GM19240 (cell line): ENCODE measurements at regions not wholly inside any gene's neighbourhood (a gene's known extent, or its start where the extent isn't known, plus 50 kb on each side); places are given as distances from the start of the nearest gene placed in this dataset.

ENCODE experiments used
- DNase-seq: peaks from one replicate; pipeline ENCODE4 v3.0.0; 2011; ENCODE audit warnings: low spot score; ENCODE audit not compliant: insufficient read length

DNA sequence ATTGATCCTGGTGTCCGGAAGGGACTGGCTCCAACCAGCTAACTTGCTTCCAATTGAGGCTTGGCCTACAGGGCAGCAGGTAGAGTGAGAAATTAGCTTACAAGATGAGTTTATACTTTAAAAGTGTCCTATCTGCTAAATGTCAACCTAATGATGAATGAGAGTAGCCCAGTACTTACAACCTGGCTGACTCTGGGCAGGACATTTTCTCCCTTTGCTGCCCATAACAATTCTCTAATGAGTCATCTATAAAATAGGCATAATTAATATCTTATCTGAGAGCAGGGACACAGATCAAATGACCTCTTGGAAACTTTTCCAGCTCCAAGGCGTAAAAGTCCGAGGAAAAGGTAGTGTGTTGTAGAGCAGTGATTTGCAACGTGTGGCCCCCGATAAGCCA, 398.4 kb upstream of the BOD1L1 start:
- DNase-seq: no peak

DNA sequence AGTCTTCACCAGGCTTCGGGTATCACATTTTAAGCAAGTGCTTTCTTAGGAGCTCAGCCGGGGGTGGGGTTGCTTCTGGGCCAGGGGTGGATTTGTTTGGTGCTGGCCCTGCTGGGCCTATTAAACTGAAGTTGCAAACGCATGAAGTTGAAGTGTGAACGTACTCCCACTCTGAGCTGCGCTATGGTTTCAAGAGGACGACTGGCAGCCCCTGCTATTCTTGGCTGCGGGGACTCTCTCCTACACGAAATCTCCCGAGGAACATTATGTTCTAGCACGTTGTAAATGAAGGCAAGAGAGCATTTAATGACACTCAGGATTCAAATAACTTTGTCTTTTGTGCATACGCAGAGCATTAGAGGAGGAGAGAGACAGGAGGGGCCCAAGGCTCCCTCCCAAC, 401.3 kb upstream of the BOD1L1 start:
- DNase-seq: no peak

- no peak for DNase-seq
These were observed 407.6 kb upstream of the BOD1L1 start for GRCh38 chr4:14035076-14035475.

DNA sequence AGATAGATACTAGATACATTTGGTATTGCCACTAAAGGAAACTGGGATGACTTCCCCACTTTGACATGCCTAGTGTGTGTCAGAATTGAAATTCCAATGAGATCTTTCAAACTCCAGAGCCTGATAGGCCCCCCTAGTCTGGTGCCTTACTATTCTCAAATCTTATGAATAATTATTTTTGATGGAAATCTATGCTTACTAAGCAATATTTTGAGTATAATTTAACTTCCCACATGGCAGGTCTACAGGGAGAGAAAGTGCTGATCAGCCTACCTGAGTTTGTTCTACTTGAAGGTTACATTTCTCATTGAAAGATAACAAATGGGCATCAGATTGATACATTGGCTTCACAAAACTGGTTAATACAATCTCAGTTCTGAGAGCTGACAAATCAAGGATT, 415.7 kb upstream of the BOD1L1 start:
- DNase-seq: no peak

DNA sequence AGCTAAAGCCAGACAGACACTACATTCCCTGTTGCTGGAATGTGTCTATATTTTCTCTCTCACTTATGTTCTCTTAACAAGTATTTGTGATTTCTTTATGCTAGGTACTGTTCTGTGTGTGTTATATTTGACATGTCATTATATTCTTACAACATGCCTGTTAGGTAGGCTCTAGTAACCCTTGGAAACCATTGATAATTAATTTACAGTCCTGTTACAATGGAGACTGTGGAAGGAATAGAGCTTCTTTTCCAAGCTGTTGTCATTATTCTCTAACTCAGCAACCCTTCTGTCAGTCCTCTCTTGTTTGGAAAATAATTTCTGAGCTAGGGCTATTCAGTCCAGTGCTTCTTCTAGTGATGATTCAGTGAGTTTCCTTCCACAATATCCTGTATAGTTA, 419.1 kb upstream of the BOD1L1 start:
- no peak for DNase-seq

DNA sequence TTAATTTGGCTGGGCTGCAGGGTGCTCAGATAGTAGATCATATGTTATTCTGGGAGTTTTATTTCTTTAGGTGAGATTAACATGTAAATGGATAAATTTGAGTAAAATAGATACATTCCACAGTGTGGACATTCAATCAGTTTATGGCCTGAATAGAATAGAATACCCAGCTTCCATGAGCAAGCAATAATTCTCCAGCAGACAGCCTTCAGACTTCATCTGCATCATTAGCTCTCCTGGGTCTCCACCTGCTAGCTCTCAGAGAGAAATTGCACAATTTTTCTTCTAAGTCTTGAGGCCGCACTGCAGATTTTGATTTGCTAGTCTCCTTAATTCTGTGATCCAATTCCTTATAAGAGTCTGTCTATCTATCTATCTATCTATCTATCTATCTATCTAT, 420.3 kb upstream of the BOD1L1 start:
- no peak for DNase-seq

- DNase-seq: no peak
These were observed 422.4 kb upstream of the BOD1L1 start for GRCh38 chr4:14049946-14050345.

GRCh38 chr4:14053291-14053690, 425.8 kb upstream of the BOD1L1 start:
- no peak for DNase-seq

GRCh38 chr4:14054391-14054790, 426.9 kb upstream of the BOD1L1 start:
- DNase-seq: no peak

DNA sequence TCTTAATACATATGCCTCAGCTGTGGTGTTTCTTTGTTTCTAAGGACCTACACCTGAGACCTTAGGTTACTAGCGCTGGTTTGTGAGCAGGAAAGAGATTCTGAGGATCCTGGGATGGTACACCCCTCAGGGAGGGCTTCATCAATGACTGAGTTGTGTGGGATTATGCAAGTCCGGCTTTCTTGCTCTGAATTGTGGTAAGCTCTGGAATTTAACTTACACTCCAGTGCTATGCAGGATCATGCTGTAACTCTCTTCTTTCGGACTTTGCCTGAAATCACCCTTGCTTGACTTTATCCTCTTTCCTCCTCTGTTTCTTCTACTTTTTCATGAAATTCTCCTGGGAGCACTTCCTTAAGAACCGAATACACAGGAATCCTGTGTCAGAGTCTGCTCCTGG, 431.5 kb upstream of the BOD1L1 start:
- DNase-seq: no peak

DNA sequence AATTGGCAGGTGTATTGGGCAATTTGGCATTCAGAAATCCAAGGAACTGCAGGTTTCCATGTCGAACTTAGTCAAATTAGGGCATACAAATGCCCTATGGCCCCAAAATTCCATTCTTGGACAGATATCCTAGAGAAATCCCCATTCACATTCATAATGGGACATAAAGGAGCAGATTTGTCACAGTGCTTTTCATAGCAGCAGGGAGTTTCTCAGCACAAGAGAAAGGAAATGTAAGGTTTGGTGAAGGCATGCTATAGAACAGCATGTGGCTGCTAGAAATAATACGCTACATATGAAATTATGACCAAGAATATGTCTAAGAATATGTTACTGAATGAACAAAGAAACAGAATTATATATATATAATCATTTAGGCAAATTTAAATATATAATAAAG, 437.5 kb upstream of the BOD1L1 start:
- DNase-seq: no peak

- no peak for DNase-seq
These were observed 437.9 kb upstream of the BOD1L1 start for GRCh38 chr4:14065406-14065805.

- no peak for DNase-seq
These were observed 439.5 kb upstream of the BOD1L1 start for GRCh38 chr4:14066979-14067378.

DNA sequence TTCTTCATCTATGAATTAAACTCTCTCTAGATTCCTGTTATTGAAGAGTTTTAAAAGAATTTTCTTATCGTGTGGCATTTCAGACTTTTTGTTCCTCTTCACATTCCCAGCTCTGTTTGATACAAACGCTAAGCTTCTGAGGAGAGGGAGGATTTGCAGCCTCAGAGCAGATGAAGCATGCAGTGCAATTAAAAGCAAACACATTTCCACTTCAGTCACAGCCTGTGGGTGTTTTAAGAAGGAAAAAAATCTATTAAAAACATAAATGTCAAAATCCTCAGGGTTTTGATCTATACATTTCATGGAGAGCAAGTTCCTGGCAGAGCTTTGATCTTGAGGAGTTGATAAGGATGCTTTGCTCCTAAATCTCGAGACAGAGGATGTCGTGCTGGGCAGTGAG, 442.4 kb upstream of the BOD1L1 start:
- no peak for DNase-seq

- DNase-seq: no peak
These were observed 442.9 kb upstream of the BOD1L1 start for GRCh38 chr4:14070289-14070880.

GRCh38 chr4:14072506-14072905, 445.0 kb upstream of the BOD1L1 start:
- no peak for DNase-seq

DNA sequence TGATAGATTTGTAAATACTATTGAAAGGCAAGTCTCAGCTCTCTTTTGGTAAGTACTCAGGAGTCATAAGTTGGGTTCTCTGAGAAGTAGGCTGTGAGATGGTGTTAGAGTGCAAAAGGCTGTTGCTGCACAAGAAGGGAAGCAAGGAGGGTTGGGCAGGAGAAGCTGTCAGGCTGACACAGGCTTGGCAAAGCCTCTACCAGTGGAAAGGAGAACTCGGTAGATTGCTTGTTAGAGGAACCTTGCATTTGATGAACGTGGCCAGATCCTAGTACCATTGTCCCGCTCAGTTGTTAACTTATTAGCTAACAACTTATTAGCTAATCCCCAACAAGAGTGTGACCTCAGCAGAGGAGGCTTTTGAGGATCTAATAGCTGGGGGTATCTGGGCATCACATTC, 449.3 kb upstream of the BOD1L1 start:
- no peak for DNase-seq

DNA sequence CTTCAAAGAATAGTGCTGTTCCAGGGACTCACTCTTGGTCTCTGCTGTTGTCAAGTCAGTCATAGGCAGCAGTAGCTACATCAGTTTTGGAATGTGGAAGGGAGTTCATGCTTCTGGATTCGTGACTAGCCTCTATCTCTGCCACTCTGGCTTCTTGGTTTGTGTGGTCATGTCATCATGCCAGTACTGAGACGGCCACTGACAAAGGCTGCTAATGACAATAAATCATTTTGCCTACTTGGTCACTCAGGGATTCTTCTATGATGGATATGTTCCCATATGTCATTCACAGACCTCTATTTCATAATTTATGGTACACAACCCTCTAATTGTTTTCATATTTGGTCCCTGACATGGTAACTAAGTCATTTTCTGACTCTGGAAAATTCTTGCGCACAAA, 450.8 kb upstream of the BOD1L1 start:
- DNase-seq: no peak

DNA sequence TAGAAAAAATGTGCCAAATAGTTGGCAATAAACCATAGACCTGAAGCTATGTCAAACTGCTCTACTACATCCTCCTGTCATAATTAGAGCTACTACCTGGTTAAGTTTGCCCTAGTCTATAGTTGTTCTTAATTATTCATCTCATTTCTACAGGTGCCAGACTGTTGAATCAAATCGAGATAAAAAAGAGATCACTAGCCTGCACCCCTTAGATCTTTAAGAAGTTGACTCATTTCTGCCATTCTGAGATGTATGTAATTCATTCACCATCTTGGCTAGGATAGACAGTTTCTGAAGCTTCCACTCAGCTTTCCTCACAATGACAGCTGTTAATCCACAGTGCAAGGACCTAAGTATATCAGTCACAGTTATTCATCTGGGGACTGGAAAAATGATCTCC, 452.1 kb upstream of the BOD1L1 start:
- DNase-seq: no peak

DNA sequence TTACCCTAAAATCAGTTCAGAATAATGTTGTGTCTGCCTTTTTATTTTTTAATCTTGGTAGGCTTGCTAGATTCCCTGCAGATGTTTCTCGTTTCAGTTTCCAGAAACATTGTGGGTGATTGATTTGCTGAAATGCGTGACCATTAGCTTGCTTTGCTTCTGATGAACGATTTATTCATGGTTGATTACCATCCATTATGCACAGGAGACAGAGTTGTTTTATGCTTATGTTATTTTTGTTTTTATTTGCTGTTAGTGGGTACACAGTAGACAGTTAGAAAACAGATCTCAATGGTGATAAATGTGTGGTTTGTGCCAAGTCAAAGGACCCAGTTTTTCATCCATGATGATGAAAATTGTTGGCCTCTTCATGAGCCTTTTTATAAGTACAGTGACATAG, 455.6 kb upstream of the BOD1L1 start:
- no peak for DNase-seq

DNA sequence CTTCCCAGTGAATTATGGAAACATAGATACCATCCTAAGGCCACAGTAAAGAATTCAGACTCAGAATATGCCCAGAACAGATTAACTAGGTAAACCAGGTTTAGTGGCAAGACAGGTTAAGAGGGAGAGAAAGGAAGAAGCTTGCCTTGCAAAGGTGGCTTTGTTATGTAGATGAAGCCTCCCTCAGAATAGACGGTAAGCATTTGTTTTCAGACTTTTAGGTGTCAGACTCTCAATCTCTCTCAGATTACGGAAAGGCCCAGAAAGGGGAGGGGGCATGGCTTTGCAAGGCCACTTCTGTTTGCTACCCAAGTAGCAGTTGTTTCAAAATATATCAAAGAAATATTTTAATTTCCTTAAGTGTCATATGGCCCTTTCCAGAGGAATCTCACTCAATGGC, 457.1 kb upstream of the BOD1L1 start:
- no peak for DNase-seq

DNA sequence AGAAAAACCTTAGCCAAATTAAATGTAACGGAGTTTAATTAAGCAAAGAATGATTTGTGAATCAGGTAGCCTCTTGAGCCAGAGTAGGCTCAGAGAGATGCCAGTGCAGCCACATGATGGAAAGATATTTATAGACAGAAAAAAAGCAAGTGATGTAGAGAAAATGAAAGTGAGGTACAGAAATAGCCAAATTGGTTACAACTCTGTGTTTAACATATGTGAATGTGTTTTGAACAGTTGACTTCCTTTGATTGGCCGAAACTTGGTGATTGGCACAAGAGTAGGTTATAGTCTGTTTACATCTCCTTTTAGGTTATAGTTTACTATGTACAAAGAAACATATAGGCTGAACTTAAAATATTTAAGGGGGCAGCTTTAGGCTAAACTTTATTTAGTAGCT, 459.9 kb upstream of the BOD1L1 start:
- DNase-seq: no peak

DNA sequence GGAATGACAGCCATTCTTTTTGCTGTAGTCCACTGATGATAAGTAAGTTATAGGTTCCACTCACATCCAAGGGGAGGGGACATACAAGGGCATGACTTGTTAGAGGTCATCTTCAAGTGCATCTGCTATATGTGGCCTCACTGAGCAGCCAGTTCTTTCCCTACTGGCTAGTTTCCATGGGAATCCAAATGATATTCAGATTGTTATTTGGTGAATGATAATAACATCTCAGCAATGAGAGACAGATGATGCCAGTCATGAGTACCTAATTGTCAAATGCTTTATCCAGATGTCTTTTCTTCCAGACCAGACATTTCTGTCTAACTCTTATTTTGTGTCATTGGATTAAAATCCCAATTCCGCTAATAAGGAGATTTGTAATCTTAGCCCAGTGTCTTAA, 460.4 kb upstream of the BOD1L1 start:
- no peak for DNase-seq

- no peak for DNase-seq
These were observed 464.0 kb upstream of the BOD1L1 start for GRCh38 chr4:14091531-14091930.
